ENCODE measurements at regions not wholly inside any gene's neighbourhood (a gene's known extent, or its start where the extent isn't known, plus 50 kb on each side); places are given as distances from the start of the nearest gene placed in this dataset.

GRCh38 chr9:89697553-89697952 is 92.7 kb downstream of the GADD45G start:
- Histone ChIP-seq H3K4me1 (peaks cover 3 to 12% (median 9%) of the 10 kb centered on the region in 4 donors), H3K4me3 (no peak overlapping the region), H3K9me3 (no peaks in the 10 kb centered on the region), H3K36me3 (no peaks in the 10 kb centered on the region), H3K27ac (no peak overlapping the region), H3K27me3 (no peaks in the 10 kb centered on the region)
- WGBS, 2 donors = 88 to 92% methylated on average over 3 of the region's 3 CpGs
- no peak for ATAC-seq (ENCODE audit: low FRiP score in 2 of 2)
- no peak for TF ChIP-seq POLR2A (IDR thresholded peaks at IDR 0.05)
- TF ChIP-seq EP300 (IDR thresholded peaks at IDR 0.05) = no peak
- no peak for TF ChIP-seq POLR2AphosphoS5 (IDR thresholded peaks at IDR 0.05)
- TF ChIP-seq CTCF (IDR thresholded peaks at IDR 0.05) = no peak
- no peak for DNase-seq

GRCh38 chr9:89698411-89699005 is 93.7 kb downstream of the GADD45G start:
- Histone ChIP-seq H3K36me3 (no peaks in the 10 kb centered on the region), H3K9me3 (no peaks in the 10 kb centered on the region), H3K27ac (no peak overlapping the region), H3K27me3 (no peaks in the 10 kb centered on the region), H3K4me1 (peaks cover 3 to 12% (median 9%) of the 10 kb centered on the region in 4 donors), H3K4me3 (no peak overlapping the region)
- DNase-seq = no peak
- TF ChIP-seq CTCF (IDR thresholded peaks at IDR 0.05) = no peak
- no peak for TF ChIP-seq POLR2A (IDR thresholded peaks at IDR 0.05)
- TF ChIP-seq POLR2AphosphoS5 (IDR thresholded peaks at IDR 0.05) = no peak
- TF ChIP-seq EP300 (IDR thresholded peaks at IDR 0.05) = no peak
- peak in 1 of 2 donors; percentile 20 for ATAC-seq (ENCODE audit: low FRiP score in 2 of 2)
- whole genome bisulfite sequencing, 2 donors = 95 to 96% methylated on average over 2 to 8 of the region's 8 CpGs

- Histone ChIP-seq H3K9me3 (no peaks in the 10 kb centered on the region), H3K27me3 (no peaks in the 10 kb centered on the region), H3K36me3 (no peaks in the 10 kb centered on the region), H3K27ac (no peak overlapping the region), H3K4me3 (no peak overlapping the region), H3K4me1 (peaks cover 3 to 12% (median 9%) of the 10 kb centered on the region in 4 donors)
- no peak for TF ChIP-seq POLR2AphosphoS5 (IDR thresholded peaks at IDR 0.05)
- TF ChIP-seq EP300 (IDR thresholded peaks at IDR 0.05) = no peak
- no peak for TF ChIP-seq CTCF (IDR thresholded peaks at IDR 0.05)
- no peak for TF ChIP-seq POLR2A (IDR thresholded peaks at IDR 0.05)
- 93 to 97% methylated on average over 11 of the region's 11 CpGs for WGBS, 2 donors
- ATAC-seq (ENCODE audit: low FRiP score in 2 of 2) (no peak), DNase-seq (no peak)
These were observed 94.8 kb downstream of the GADD45G start for GRCh38 chr9:89699646-89700045.

GRCh38 chr9:89701221-89701798 is 96.5 kb downstream of the GADD45G start:
- DNase-seq (peak; percentile 44 to 48), ATAC-seq (ENCODE audit: low FRiP score in 2 of 2) (peak; percentile 42 to 52)
- peaks cover 3 to 12% (median 9%) of the 10 kb centered on the region in 4 donors for H3K4me1 ChIP-seq
- no peak for TF ChIP-seq POLR2AphosphoS5 (IDR thresholded peaks at IDR 0.05)
- no peak for TF ChIP-seq EP300 (IDR thresholded peaks at IDR 0.05)
- no peak for TF ChIP-seq CTCF (IDR thresholded peaks at IDR 0.05)
- TF ChIP-seq POLR2A (IDR thresholded peaks at IDR 0.05) = no peak
- H3K9me3 ChIP-seq = no peaks in the 10 kb centered on the region
- H3K27me3 ChIP-seq = no peaks in the 10 kb centered on the region
- 16 to 33% methylated on average over 10 to 14 of the region's 14 CpGs for WGBS, 2 donors
- no peak overlapping the region for H3K4me3 ChIP-seq
- no peak overlapping the region for H3K27ac ChIP-seq
- no peaks in the 10 kb centered on the region for H3K36me3 ChIP-seq

GRCh38 chr9:89702401-89702800 is 97.6 kb downstream of the GADD45G start:
- no peak for DNase-seq
- TF ChIP-seq POLR2AphosphoS5 (IDR thresholded peaks at IDR 0.05) = no peak
- TF ChIP-seq POLR2A (IDR thresholded peaks at IDR 0.05) = no peak
- no peak for TF ChIP-seq EP300 (IDR thresholded peaks at IDR 0.05)
- TF ChIP-seq CTCF (IDR thresholded peaks at IDR 0.05) = no peak
- whole genome bisulfite sequencing, 2 donors = 87% methylated on average over 3 of the region's 3 CpGs

More at GRCh38 chr9:89702401-89702800, 97.6 kb downstream of the GADD45G start:
- H3K4me3 ChIP-seq = no peak overlapping the region
- H3K4me1 ChIP-seq = peaks cover 3 to 12% (median 9%) of the 10 kb centered on the region in 4 donors
- ATAC-seq (ENCODE audit: low FRiP score in 2 of 2) = no peak
- H3K27ac ChIP-seq = no peak overlapping the region
- no peaks in the 10 kb centered on the region for H3K36me3 ChIP-seq
- H3K9me3 ChIP-seq = no peaks in the 10 kb centered on the region
- no peaks in the 10 kb centered on the region for H3K27me3 ChIP-seq

Data from upper lobe of left lung (tissue), 6 donors.